IMR-90 (cell line): ENCODE measurements at regions not wholly inside any gene's neighbourhood (a gene's known extent, or its start where the extent isn't known, plus 50 kb on each side); places are given as distances from the start of the nearest gene placed in this dataset.

ENCODE experiments used
- ATAC-seq: fragments of 200-7000 bp; cut with Tn5 transposase; 2 replicates; pipeline ENCODE4 v1.9.1; 2020; ENCODE audit warnings: low read depth, mild to moderate bottlenecking, moderate library complexity
- BruUV-seq: library from RNA; stranded (reverse); fragments of 400-500 nt; replicated peaks from 2 replicates; lab custom pipeline; 2021; lab: Mats Ljungman, UMichigan
- CTCF ChIA-PET: fragments of 300-600 bp; formaldehyde crosslinking; extraction: SDS; loops from one replicate; lab custom pipeline; 2021; ENCODE audit warnings: antibody characterized with exemption; lab: Yijun Ruan, JAX
- POLR2A ChIA-PET: fragments of 300-600 bp; sonication (Branson Sonifier 250); formaldehyde crosslinking; loops from one replicate; lab custom pipeline; 2022; ENCODE audit warnings: antibody characterized with exemption; ENCODE audit not compliant: unreplicated experiment; lab: Charles Lee
- DNase-seq: peaks from one replicate; pipeline ENCODE4 v3.0.0; 2013
- H2AFZ ChIP-seq: replicated peaks from 2 replicates; pipeline ENCODE3; 2013; ENCODE audit warnings: low read length, mild to moderate bottlenecking; ENCODE audit not compliant: poor library complexity
- H2AK5ac ChIP-seq: 2 replicates; pipeline ENCODE4 v1.6.1; 2013; ENCODE audit warnings: low read depth, low read length, inconsistent platforms
- H2AK9ac ChIP-seq: replicated peaks from 2 replicates; pipeline ENCODE3; 2013; ENCODE audit warnings: mild to moderate bottlenecking, low read depth, low read length, moderate library complexity; ENCODE audit not compliant: poor library complexity
- H2BK120ac ChIP-seq: 2 replicates; pipeline ENCODE4 v1.6.1; 2013; ENCODE audit warnings: low read depth, low read length, inconsistent platforms
- H2BK15ac ChIP-seq: 3 replicates; pipeline ENCODE4 v1.6.1; 2013; ENCODE audit warnings: low read depth, low read length, inconsistent platforms
- H2BK20ac ChIP-seq: 2 replicates; pipeline ENCODE4 v1.6.1; 2013; ENCODE audit warnings: low read depth, mild to moderate bottlenecking, inconsistent platforms, low read length, moderate library complexity
- H2BK5ac ChIP-seq: 2 replicates; pipeline ENCODE4 v1.6.1; 2013; ENCODE audit warnings: mild to moderate bottlenecking, low read depth, low read length, inconsistent platforms; ENCODE audit not compliant: poor library complexity, severe bottlenecking
- H3K14ac ChIP-seq: replicated peaks from 2 replicates; pipeline ENCODE4 v1.6.1; 2013; ENCODE audit warnings: low read depth, low read length, inconsistent platforms
- H3K18ac ChIP-seq: 2 replicates; pipeline ENCODE4 v1.6.1; 2013; ENCODE audit warnings: low read depth, low read length, control low read depth
- H3K23ac ChIP-seq: 2 replicates; pipeline ENCODE4 v1.6.1; 2013; ENCODE audit warnings: low read depth, low read length, inconsistent platforms
- H3K27ac ChIP-seq: 2 replicates; pipeline ENCODE4 v1.5.1; 2013; ENCODE audit warnings: mild to moderate bottlenecking, control low read depth, low read length; ENCODE audit not compliant: insufficient read depth
- H3K27me3 ChIP-seq: 2 replicates; pipeline ENCODE4 v1.6.1; 2013; ENCODE audit warnings: low read length; ENCODE audit not compliant: control insufficient read depth, insufficient read depth
- H3K36me3 ChIP-seq: 2 replicates; pipeline ENCODE4 v1.6.1; 2013; ENCODE audit warnings: low read length, mixed read lengths; ENCODE audit not compliant: control insufficient read depth, insufficient read depth
- H3K4ac ChIP-seq: 2 replicates; pipeline ENCODE4 v1.6.1; 2013; ENCODE audit warnings: low read depth, low read length, inconsistent platforms
- H3K4me1 ChIP-seq: 2 replicates; pipeline ENCODE4 v1.6.1; 2013; ENCODE audit warnings: low read length, mixed read lengths; ENCODE audit not compliant: control insufficient read depth, insufficient read depth
- H3K4me2 ChIP-seq: 2 replicates; pipeline ENCODE4 v1.6.1; 2013; ENCODE audit warnings: low read depth, mild to moderate bottlenecking, control low read depth, low read length, moderate library complexity
- H3K4me3 ChIP-seq: 2 replicates; pipeline ENCODE4 v1.5.1; 2013; ENCODE audit warnings: low read depth, mild to moderate bottlenecking, control low read depth, low read length, moderate library complexity; ENCODE audit not compliant: insufficient read depth
- H3K56ac ChIP-seq: 2 replicates; pipeline ENCODE4 v1.6.1; 2013; ENCODE audit warnings: low read length, inconsistent platforms; ENCODE audit not compliant: insufficient read depth; ENCODE audit errors: extremely low read depth
- H3K79me1 ChIP-seq, 2 experiments: 2 replicates each; pipeline ENCODE4 v1.6.1; 2013; ENCODE audit warnings: low read length in 2 of 2, inconsistent platforms in 1 of 2, low read depth in 1 of 2
- H3K9ac ChIP-seq: 2 replicates; pipeline ENCODE4 v1.6.1; 2013; ENCODE audit warnings: low read depth, low read length, control low read depth
- H3K9me1 ChIP-seq: 2 replicates; pipeline ENCODE4 v1.6.1; 2013; ENCODE audit warnings: low read length, inconsistent platforms; ENCODE audit not compliant: insufficient read depth
- H3K9me3 ChIP-seq: 2 replicates; pipeline ENCODE4 v1.6.1; 2013; ENCODE audit warnings: low read length; ENCODE audit not compliant: control insufficient read depth, insufficient read depth
- H4K20me1 ChIP-seq: 2 replicates; pipeline ENCODE4 v1.6.1; 2013; ENCODE audit warnings: low read length, inconsistent platforms; ENCODE audit not compliant: insufficient read depth
- H4K5ac ChIP-seq: 2 replicates; pipeline ENCODE4 v1.6.1; 2013; ENCODE audit warnings: mild to moderate bottlenecking, low read depth, low read length, control low read depth
- H4K8ac ChIP-seq, 2 experiments: 2 replicates each; pipeline ENCODE4 v1.6.1; 2013; ENCODE audit warnings: low read depth in 2 of 2, low read length in 2 of 2, control low read depth in 1 of 2, inconsistent platforms in 1 of 2
- H4K91ac ChIP-seq: 2 replicates; pipeline ENCODE4 v1.6.1; 2013; ENCODE audit warnings: low read depth, low read length, inconsistent platforms; ENCODE audit not compliant: insufficient read depth
- CEBPB ChIP-seq: IDR thresholded peaks from 2 replicates; pipeline ENCODE4 v1.6.1; 2012; ENCODE audit warnings: low read depth, low read length, improper control_type of control experiment
- ELK1 ChIP-seq: fragments of 150-350 bp; IDR thresholded peaks from 2 replicates; pipeline ENCODE4 v1.6.1; 2016; ENCODE audit warnings: low read depth, mild to moderate bottlenecking, low read length, moderate library complexity, borderline replicate concordance
- FOS ChIP-seq: fragments of 150-350 bp; IDR thresholded peaks from 2 replicates; pipeline ENCODE4 v1.6.1; 2016; ENCODE audit warnings: low read depth, low read length
- MAFK ChIP-seq: IDR thresholded peaks from 2 replicates; pipeline ENCODE4 v1.6.1; 2012; ENCODE audit warnings: low read depth, low read length, improper control_type of control experiment
- MAZ ChIP-seq: IDR thresholded peaks from 2 replicates; pipeline ENCODE4 v1.6.1; 2012; ENCODE audit warnings: low read depth, mild to moderate bottlenecking, low read length, improper control_type of control experiment, moderate library complexity, borderline replicate concordance
- POLR2A ChIP-seq: IDR thresholded peaks from 2 replicates; pipeline ENCODE4 v1.6.1; 2012; ENCODE audit warnings: mild to moderate bottlenecking, low read depth, low read length
- RAD21 ChIP-seq: IDR thresholded peaks from 2 replicates; pipeline ENCODE4 v1.6.1; 2012; ENCODE audit warnings: low read length, improper control_type of control experiment
- RCOR1 ChIP-seq: IDR thresholded peaks from 2 replicates; pipeline ENCODE4 v1.6.1; 2012; ENCODE audit warnings: mild to moderate bottlenecking, low read length, improper control_type of control experiment; ENCODE audit not compliant: insufficient replicate concordance
- RFX5 ChIP-seq: IDR thresholded peaks from 2 replicates; pipeline ENCODE4 v1.8.0; 2012; ENCODE audit warnings: low read depth, mild to moderate bottlenecking, low read length, moderate library complexity
- SMC3 ChIP-seq: fragments of 150-350 bp; IDR thresholded peaks from 2 replicates; pipeline ENCODE4 v1.6.1; 2016; ENCODE audit warnings: low read depth, mild to moderate bottlenecking, antibody characterized with exemption, low read length, moderate library complexity
- USF2 ChIP-seq: fragments of 150-350 bp; IDR thresholded peaks from 2 replicates; pipeline ENCODE4 v1.6.1; 2017; ENCODE audit warnings: mild to moderate bottlenecking, antibody characterized with exemption, low read length, low read depth
- WGBS, 2 experiments: methylation state at CpG; one replicate each; pipeline versions ENCODE4 v1.1.5 to v1.1.7; 2013; ENCODE audit warnings: missing lambda C conversion rate in 2 of 2; ENCODE audit not compliant: insufficient read length in 1 of 2; ENCODE audit errors: extremely low coverage in 2 of 2; 5-methylcytosine and 5-hydroxymethylcytosine counted together
- dilution Hi-C: fragments of 300-500 bp; cut with HindIII; formaldehyde crosslinking; loops from one replicate; pipeline ENCODE4 v1.14.3; 2018; ENCODE audit warnings: low sequenced_read_pairs; ENCODE audit not compliant: unreplicated experiment
- in situ Hi-C: fragments of 300-500 bp; cut with MboI; formaldehyde crosslinking; loops from 3 replicates; pipeline ENCODE4 v1.14.3; 2019; ENCODE audit warnings: low sequenced_read_pairs, inconsistent platforms, mixed read lengths
- intact Hi-C: fragments of 100-400 bp; cut with micrococcal nuclease; formaldehyde crosslinking; loops from 2 replicates; pipeline ENCODE4 v1.10.0; 2022

- Histone ChIP-seq H2BK5ac (no peak overlapping the region), H4K20me1 (no peaks in the 10 kb centered on the region), H3K9me3 (no peaks in the 10 kb centered on the region), H2AK5ac (no peak overlapping the region), H3K9me1 (no peaks in the 10 kb centered on the region), H2BK15ac (no peak overlapping the region), H3K79me1 (no peaks in the 10 kb centered on the region), H2AK9ac (no peak overlapping the region), H3K14ac (no peak overlapping the region), H2BK120ac (no peak overlapping the region), H3K18ac (no peak overlapping the region), H3K4me3 (no peak overlapping the region), H3K27ac (no peak overlapping the region), H4K8ac (no peak overlapping the region), H3K23ac (no peak overlapping the region), H3K56ac (no peak overlapping the region), H2AFZ (no peak overlapping the region), H3K9ac (no peak overlapping the region), H3K4ac (no peak overlapping the region), H2BK20ac (no peak overlapping the region), H3K27me3 (no peaks in the 10 kb centered on the region), H4K91ac (no peak overlapping the region), H3K4me2 (no peak overlapping the region), H4K5ac (no peak overlapping the region), H3K4me1 (no peaks in the 10 kb centered on the region), H3K36me3 (no peaks in the 10 kb centered on the region)
- dilution Hi-C loops: no loop called here
- ATAC-seq (no peak), DNase-seq (no peak)
- intact Hi-C loops: no loop called here
- CTCF ChIA-PET: no interaction called here
- BruUV-seq: no TSS peak
- POLR2A ChIA-PET: no interaction called here
- no CpG with 5 or more reads among the region's 2 CpGs for WGBS, 2 experiments
- TF ChIP-seq RFX5 (no peak), ELK1 (no peak), RCOR1 (no peak), RAD21 (no peak), POLR2A (no peak), FOS (no peak), USF2 (no peak), MAZ (no peak), CEBPB (no peak), SMC3 (no peak), MAFK (no peak)
- in situ Hi-C loops: no loop called here
Observed at GRCh38 chr21:16847211-16847610, 665.6 kb upstream of the CXADR start.
